ENCODE measurements at regions not wholly inside any gene's neighbourhood (a gene's known extent, or its start where the extent isn't known, plus 50 kb on each side); places are given as distances from the start of the nearest gene placed in this dataset.
"Not testable (repeated sequence)": the region's sequence is repeated elsewhere in the genome, so short reads cannot be mapped to it uniquely, and the experiment has no call there.

DNA sequence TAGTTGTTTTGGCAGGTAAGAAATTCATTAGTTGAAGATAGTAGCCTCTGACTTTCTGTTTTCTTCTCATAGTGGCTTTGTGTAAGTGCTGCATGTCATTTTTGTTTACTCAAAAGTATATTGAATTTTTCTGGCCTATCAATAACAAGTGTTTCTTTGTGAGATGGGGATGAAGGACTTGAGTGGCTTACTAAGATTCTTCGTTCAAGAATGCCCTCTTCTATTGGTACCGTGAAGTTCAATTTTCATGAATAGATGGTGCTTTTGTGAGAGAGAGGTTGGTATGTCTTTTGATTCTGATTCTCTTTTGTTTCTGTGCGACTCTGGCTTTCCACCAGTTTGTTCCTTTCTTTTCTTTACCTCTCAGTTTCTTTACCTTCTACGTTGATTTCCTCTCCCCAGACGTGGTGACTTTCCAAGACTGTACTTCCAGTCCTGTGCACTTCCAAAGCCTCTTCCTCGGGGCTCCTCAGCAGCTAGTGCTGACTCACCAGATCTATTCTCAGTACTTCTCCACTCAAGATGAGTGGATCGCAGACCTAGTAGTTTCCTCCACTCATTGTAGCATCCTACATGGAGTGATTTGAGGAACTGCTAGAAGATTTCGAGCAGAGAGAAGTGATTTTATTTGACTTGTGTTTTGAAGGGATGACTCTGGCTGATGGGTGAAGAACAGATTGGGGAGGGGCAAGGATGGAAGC is 82.0 kb upstream of the EPHB3 start:
- no peak for DNase-seq

DNA sequence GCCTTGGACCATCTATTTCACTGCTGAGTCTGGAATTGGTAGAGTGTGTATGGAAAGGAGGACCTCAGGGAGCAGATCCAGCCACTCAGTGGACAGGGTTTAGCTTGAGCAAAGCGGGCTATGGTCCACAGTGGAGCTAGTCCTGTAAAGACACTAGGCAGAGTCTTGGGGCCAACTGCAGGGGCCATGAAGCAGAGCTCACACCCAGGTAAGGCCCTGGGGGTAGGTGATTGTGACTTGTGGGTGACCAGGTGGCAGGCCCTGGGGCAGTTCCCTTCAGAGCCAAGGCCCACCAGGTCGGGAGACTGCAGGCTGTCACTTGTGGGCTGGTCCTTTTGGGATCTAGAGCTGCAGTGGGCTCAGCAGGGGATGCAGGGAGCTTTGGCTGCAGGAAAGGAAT is 80.8 kb upstream of the EPHB3 start:
- no peak for DNase-seq

DNA sequence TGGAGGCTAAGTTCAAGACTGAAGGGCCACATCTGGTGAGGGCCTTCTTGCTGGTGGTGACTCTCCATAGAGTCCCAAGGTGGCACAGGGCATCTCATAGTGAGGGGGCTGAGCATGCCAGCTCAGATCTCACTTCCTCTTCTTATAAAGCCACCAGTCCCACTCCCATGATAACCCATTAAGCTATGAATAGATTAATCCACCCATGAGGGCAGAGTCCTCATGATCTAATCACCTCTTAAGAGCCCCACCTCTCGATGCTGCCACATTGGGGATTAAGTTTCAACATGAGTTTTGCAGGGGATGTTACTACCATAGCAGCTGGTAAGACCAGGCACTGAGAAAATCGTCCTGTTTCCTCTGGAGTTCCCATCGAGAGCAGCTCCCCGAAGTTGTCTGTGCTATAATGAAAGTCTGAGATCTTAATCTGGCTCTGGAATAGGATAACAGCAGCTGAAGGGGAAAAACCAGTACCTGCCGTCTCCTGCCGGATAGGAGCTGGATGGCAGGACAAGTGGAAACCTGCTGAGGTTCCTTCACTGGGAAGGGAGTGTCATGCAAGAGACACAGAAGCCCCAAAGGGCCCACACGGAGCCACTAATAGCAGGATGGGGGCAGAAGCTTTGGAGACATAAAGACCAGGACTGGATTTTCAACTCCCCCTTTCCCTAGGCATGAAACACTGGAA is 79.5 kb upstream of the EPHB3 start:
- no peak for DNase-seq

DNA sequence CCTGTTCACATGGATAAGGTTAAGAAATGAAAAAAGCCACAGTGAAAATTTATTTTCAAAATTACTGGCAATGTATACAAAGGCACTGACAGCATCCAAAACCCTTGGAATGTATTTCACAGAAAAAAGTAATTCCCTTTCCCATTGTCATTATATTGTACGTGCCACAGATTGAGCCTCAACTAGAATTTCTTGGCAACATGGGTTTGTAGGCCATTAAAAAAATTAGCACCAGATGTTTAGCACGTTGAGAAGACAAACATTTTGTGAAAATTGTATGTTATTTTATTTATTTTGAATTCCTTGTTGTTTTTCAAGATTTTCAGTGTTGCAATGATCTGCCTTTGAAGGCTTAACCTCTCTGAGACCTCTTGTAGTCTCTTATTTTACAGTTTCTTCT is 76.3 kb upstream of the EPHB3 start:
- DNase-seq, result no peak

DNA sequence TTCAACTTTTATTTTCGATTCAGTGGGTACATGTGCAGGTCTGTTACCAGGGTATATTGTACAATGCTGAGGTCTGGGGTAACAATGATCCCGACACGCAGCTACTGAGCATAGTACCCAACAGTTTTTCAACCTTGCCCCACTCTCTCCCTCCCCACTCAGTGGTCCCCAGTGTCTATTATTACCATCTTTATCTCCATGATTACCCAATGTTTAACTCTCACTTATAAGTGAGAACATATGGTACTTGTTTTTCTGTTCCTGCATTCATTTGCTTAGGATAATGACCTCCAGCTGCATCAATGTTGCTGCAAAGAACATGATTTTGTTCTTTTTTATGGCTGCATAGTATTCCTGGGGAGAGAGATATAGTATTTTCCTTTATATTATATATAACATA is 75.7 kb upstream of the EPHB3 start:
- no peak for DNase-seq

DNA sequence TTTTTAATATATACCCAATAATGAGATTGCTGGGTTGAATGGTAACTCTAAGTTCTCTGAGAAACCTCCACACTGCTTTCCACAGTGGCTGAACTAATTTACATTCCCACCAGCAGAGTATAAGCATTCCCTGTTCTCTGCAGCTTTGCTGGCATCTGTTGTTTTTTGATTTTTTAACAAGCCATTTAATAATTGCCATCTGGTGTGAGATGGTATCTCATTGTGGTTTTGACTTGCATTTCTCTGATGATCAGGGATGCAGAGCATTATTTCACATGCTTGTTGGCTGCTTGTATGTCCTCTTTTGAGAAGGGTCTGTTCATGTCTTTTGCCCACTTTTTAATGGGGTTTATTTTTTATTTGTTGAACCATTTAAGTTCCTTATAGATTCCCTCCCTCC is 75.0 kb upstream of the EPHB3 start:
- no peak for DNase-seq

DNA sequence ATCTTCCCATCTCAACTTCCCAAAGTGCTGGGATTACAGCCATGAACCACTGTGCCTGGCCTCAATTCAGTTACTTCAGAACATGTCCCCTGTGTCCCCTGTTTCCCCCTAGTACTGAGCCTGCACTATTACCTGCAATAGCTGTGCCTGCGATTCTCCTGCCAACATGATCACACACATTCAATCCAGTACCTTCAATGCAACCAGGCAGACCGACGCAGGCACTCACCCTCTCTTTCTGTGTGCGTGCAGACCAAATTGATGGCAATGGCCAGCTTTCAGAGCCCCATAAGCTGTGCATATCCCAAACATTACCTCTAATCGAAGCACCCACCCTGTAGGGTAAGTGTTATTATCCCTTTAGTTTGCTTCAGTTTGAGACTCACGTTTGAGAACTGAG is 73.0 kb upstream of the EPHB3 start:
- DNase-seq, result no peak

DNA sequence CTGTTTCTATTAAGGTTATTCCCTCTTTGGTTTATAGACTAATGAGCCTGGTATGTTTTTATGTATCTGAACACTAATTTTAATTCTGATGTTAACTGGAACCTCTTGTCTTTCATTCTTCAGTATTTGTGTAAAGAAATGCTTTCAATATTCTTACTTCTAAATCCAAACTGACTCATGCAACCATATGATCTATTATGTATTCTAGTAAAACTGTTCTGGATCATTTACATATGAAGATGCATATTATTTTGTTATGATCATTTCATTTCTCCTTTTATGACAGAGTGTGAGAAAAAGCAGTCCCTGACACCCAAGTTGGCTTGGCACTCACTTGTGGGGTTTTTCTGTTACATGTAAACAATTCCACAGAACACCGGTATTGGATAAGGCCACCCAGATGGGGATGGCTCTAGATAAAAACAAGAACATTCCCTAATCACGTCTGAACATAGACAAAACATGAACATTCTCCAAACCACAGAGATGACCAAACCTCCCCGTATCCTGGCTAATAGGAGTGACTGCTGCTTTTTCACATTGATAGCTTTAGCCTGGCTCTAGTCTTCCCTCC is 72.2 kb upstream of the EPHB3 start:
- DNase-seq, result no peak

DNA sequence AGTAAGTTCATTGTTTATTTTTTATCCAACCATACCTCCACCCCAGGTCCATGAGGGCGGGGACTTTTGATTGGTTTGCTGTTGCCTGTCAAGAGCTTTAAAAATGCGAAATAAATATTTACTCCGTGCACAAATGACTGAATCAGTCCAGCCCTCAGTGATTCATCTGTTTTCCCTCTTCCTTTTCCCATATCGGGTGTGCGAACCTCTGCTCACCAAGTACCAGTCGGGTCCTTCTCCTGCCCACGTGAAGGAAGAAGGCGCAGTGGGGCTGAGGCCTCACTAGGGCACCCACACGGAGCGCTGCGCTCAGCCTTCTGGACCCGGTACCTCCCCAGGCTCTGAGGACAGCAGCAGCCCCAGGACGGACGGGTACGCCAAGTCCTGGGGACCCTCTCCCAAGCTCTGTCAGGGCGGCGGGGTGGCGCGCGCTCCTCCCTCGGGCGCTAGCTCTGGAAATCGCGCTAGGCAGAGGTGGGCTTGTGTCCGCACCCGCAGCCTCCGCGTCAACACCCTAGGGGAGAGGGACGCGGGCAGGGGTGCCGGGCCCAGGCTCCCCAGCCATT is 70.5 kb upstream of the EPHB3 start:
- DNase-seq, result no peak

DNA sequence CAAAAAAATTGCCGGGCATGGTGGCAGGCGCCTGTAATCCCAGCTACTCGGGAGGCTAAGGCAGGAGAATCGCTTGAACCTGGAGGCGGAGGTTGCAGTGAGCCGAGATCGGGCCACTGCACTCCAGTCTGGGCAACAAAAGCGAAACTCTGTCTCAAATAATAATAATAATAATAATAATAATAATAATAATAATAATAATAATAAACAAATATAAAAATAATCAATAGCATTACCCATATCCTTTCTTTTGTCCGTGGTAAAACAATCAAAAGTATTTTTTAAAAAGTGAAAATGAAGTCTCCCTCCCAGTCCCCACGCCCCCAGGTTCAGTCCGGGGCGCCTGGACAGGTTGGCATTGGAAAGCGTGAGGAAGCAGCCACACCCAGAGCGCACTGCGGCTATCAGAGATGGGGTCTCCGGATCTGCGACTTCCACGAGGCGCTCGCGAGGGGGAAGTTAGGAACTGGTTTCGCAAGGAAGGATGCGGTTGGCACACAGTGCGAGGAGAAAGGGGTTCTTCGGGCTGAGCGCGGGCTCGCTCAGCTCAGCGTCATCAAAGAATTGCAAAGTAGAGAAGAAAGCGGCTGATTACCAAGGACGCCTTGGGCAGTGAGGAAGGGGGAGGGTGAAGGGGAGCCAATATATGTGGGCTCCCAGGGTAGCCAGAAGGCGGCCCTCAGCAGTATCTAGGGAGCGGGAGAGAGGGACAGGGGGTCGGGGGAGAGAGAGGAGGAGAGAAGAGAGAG is 69.5 kb upstream of the EPHB3 start:
- peak in 2 of 6 experiments; percentile 8 to 41 for DNase-seq

DNA sequence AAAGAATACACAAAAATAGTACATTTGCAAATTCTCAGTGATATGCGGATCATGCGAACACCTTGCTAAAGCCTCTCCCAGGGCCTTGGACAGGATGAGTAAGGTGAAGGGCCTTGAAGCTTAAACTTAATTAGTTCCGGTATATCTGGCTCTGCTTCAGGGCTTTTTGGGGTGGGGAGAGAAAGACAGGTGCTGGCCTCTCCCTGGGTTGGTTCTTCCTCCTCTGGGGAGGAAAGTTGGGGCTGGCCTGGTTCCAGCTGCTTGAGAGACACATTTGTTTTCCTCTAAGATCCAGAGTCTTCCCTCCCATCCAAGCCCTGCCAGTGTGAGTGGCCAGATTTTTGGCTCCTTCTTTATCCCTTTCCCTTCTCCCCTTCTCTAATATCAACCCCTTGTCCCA is 64.7 kb upstream of the EPHB3 start:
- no peak for DNase-seq

DNA sequence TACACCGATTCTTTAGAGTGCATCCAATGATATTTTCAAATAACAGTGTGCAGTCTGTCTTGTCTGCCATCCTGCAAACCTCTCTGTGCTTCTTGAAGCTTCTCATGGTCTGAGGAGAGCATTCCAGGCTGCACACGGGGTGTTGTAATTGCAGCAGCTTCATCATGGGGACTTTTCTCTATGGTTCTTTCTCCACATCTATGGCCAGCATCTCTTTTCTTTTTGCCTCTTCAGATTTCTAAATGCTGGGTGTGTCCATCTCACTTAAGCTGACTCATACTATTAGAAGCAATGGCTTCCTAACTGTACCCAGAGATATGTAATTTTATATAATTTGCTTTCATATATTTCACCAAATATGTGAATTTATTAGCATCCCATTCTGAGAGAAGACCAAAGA is 63.8 kb upstream of the EPHB3 start:
- no peak for DNase-seq

DNA sequence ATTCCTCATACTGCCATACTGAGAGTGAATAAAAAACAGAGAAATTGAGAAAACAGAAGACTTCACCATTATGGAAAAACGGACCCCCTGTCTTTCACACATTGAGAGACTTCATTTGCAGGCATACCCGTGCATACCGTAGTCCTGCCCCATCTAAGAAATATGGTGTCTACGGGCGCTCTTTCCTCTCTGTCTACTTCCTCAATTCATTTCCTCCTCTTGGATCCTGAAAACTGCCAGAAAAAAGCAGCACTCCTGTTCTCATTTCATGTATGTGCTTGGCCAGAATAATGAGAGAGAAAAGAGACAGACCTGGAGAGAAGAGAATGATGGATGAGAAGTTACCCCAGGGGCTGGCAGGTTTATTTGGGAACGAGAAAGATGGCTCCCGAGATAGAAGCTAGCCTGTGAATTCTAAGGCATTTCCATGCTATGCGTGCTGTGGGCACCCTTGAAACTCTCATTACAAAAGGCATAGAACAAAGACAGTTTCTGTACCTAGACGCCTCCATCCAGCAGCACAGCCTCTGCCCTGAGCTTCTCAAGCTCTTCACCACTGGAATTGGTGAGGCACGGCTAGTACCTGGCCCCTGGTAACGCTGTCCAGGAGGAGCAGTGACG is 62.5 kb upstream of the EPHB3 start:
- no peak for DNase-seq

DNA sequence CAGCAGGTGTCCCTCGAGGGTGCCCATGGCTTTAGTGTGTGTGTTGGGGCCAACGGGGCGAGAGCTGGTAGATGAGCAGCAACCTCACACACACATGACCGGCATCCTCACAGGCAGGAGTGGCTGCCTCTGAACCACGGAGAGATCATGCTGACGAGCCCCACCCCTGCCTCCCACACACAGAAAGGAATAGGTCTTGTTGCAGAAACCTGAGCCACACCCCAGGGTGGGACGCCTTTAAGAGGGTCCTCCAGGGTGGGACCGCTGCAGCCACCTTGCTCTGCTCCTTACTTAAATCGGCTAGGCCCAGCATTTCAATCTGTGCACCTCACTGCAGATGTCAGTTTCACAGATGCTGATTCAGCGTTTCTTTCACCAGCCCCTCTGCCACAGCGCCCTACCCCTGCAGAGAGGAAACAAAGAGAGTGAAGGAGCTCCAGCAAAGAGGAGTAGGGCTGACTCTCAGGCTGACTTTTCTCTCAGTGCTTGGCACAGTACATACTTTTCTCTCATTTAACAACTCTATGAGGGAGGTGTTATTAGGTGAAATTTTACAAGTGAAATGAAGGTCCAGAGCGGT is 61.2 kb upstream of the EPHB3 start:
- no peak for DNase-seq

DNA sequence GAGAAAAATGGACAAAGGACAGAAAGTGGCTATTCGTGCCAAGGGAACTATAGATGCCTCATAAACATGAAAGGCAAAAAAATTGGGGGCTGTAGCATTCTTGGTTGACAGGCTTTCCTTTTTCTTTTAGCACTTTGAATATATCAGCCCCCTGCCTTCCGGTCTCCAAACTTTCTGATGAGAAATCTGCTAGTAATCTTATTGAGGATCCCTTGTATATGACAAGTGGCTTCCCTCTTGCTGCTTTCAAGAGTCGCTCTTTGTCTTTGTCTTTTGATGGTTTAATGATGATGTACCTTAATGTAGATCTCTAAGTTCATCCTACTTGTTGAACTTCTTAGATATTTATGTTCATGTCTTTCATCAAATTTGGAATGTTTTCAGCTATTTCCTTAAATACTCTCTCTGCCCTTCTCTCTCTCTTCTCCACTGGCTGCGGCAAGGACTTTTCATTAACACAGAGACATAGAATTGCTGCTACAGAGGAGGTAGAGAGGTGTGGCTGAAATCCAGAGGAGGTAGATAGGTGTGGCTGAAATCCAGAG is 59.4 kb upstream of the EPHB3 start:
- no peak for DNase-seq

DNA sequence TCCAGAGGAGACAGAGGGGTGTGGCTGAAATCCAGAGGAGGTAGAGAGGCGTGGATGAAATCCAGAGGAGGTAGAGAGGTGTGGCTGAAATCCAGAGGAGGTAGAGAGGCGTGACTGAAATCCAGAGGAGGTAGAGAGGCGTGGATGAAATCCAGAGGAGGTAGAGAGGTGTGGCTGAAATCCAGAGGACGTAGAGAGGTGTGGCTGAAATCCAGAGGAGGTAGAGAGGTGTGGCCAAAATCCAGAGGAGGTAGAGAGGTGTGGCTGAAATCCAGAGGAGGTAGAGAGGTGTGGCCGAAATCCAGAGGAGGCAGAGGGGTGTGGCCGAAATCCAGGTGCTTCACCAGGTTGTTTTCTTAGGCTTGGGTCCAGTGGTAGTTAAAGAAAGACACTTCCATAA is 58.7 kb upstream of the EPHB3 start:
- DNase-seq, result not testable (repeated sequence)

DNA sequence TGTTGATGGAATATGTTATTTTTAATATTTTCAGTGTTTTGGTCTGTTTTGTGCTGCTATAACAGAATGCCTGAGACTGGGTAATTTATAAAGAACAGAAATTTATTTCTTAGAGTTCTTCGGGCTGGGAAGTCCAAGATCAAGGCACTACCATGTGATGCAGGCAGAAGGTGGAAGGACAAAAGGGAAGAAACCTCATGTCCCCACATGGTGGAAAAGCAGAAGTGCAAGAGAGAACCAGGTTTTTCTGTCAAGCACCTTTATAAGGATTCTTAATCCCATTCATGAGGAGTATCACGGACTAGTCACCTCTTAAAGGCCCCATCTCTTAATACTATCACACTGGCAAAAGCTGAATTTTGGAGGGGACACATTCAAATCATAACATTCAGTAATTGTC is 57.9 kb upstream of the EPHB3 start:
- no peak for DNase-seq

DNA sequence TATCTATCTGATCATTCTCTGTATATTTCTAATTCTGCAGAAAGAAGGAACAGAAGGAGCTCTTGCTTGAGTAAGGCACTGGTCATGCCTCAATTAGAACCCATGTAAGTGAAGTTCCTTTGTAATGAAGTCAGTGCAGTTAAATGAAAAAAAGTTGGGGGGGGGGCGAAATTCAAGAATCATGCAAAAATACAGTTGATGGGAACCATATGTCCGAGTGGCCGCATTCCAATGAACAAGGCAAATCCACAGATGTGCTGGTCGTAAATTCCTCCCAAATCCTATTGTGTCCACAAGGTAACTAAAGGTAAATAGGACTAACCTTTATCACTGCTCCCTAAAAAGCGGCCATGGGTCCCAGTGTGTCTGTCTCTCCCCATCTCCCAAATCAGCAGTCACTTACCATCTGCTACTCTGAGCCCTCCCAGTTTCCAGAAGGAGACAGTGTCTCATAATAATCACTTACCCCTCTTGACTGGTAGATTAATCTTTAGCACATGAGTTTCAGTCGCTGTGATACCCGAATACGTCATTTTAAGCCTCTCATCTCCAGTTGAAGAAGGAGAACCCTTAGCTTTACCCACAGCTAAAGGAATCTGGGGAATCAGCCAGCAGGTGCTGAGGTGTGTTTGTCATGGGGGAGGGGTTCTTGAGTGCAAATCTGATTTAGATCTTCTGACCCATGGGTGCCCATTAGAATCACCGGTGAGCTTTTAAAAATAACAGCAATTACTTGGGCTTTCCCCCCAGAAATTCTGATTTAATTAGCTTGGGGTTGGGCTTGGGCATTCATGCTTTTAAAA is 56.3 kb upstream of the EPHB3 start:
- no peak for DNase-seq

DNA sequence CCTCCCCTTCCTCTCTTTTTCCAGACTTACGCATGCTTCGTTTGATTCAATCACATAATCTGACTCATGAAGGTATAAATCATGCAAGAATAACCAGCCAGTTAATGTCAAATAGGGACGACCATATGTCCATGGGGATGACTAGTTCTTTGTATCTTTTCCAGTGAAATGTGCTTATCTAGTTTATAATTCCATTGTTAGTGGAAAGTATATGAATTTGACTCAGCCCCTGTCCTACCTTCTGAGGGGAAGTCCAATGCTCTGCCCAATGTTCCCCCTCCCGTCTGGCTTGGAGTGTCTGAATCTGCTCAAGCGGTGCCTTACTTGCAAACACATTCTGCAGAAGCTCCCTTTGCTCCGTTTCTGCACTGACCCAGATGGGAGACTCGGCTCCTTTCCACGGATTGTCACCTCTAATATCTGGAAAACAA is 55.0 kb upstream of the EPHB3 start:
- no peak for DNase-seq

DNA sequence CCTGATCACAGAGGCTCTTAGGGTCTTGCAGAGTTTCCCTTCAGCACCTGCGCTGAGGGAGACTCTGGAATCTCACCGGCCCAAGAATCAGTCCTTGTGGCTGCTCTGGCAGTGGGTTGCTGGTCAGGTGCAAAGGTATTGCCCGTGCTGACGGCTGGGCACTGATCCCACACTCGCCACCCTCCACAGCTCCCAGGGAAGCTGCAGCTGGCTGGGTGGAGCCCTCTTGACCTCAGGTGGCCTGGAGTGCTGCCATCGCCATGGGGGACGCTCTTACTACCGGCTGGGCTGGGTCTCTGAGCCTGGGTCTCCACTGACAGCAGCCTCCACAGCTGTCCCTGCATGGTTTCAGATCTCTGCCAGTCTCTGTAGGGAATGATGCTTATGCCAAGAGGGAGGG is 52.6 kb upstream of the EPHB3 start:
- no peak for DNase-seq

DNA sequence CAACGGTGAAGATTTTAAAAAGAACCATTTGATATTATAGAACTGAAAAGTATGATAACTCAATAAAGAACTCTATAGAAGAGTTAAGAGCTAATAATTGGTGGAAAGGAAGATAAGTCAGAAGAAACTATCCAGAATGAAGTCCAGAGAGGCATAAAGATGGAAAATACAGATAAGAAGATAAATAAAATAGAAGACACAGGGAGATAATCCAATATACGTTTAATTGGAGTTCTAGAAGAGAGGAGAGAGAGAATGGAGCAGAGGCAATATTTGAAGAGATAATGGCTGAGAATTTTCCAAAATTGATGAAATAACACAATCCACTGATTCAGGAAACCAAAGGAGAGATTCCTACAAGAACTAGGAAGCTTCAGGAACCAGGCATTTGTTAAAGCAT is 49.8 kb upstream of the EPHB3 start:
- DNase-seq, result no peak
